Left lobe of liver (tissue), 2 donors: ENCODE measurements at regions not wholly inside any gene's neighbourhood (a gene's known extent, or its start where the extent isn't known, plus 50 kb on each side); places are given as distances from the start of the nearest gene placed in this dataset.
"Not testable (repeated sequence)": the region's sequence is repeated elsewhere in the genome, so short reads cannot be mapped to it uniquely, and the experiment has no call there.

Source experiments
- ATAC-seq: fragments of 200-7000 bp; cut with Tn5 transposase; one replicate; pipeline ENCODE4 v1.9.1; 2020; ENCODE audit warnings: mild to moderate bottlenecking, moderate library complexity
- DNase-seq: peaks from one replicate; pipeline ENCODE4 v3.0.0-alpha.2; 2020; ENCODE audit warnings: low spot score
- donor health status: DM: no; HTN: no; CAD: no; lungs with moderate emphysema.
- donor health status: DM: no; HTN: yes; CAD: no.

- peak; percentile 99 for ATAC-seq
Observed at GRCh38 chr9:33623658-33624586, 99.9 kb downstream of the ANKRD18B start.

DNA sequence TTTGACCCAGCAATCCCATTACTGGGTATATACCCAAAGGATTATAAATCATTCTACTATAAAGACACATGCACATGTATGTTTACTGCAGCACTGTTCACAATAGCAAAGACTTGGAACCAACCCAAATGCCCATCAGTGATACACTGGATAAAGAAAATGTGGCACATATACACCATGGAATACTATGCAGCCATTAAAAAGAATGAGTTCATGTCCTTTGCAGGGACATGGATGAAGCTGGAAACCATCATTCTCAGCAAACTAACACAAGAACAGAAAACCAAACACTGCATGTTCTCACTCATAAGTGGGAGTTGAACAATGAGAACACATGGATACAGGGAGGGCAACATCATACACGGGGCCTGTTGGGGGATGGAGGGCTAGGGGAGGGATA is 104.3 kb downstream of the ANKRD18B start:
- DNase-seq, ATAC-seq: not testable (repeated sequence)

More at GRCh38 chr9:33623658-33624586, 99.9 kb downstream of the ANKRD18B start:
- DNase-seq = peak; percentile 60

DNA sequence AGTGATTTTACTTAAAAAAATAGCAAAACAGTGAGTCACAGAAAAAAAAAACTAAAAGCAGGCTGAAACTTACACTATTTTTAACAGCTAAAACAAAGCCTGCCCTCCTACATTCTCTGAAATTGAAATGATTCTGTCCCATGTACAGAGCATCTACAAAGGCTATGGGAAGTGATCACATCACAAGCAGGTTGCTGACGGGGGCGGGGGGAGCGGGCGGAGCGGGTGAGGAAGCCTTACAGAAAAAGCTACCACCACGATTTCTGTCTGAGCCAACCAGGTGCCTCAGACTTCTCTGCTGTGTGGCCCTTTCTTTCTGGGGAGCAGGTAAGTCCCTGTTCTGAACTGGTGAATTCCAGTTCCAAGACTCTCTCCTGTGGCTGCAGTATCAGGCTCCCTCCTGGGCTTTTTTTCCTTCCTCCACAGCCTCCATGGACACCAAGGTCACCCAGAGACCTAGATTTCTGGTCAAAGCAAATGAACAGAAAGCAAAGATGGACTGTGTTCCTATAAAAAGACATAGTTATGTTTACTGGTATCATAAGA is 104.9 kb downstream of the ANKRD18B start:
- DNase-seq (no peak), ATAC-seq (no peak)

GRCh38 chr9:33633636-33634035 is 109.6 kb downstream of the ANKRD18B start:
- ATAC-seq = no peak
- no peak for DNase-seq

DNA sequence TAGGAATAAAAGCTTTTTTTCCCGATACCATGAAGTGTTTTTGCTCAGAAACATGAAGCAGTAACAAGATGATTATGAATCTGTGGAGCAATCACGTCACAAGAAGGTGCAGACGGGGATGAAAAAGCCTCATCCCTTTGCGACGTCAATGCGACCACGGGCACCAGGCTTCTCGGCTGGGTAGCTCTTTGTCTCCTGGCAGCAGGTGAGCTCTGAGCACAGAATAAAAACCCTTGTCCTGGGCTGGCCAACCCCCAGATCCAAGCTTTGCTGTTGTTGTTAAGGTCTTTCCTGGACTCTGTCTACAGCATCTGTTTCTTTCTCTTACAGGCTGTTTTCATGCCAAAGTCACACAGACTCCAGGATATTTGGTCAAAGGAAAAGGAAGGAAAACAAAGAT is 113.8 kb downstream of the ANKRD18B start:
- DNase-seq (no peak), ATAC-seq (no peak)

DNA sequence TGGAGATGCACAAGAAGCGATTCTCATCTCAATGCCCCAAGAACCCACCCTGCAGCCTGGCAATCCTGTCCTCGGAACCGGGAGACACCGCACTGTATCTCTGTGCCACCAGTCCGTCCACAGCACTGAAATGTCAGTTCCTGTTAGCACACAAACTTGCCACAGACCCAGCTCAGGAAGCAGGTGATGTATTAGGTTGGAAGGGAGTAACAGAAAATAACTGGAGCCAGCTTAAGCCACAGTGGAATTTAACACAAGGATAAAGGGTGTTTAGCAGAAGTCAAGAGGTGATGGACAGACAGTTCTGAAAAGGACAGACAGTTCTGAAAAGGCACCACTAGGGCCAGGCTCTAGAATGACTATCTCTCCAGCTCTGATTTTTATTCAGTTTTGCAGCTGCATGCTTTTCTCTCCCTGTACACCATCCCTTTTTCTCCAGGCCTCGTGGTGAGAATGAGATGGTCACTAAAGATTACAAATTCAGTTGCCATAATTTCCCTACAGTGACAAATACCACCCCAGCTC is 114.4 kb downstream of the ANKRD18B start:
- ATAC-seq (no peak), DNase-seq (no peak)

DNA sequence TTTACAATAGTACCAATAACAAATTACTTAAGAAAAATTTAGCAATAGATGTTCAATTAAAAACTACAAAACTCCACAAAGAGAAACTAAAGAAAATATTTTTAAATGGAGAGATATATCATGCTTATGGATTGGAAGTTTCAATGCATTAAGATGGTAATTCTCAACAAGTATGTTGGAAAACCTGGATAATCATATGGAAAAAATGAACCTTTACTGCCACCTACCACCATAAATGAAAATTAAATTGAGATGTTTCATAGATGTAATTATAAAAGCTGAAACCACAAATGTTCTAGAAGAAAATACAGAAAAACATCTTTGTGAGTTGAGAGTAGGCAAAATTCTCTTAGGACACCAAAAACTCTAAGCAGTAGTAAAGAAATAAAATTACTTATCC is 121.7 kb downstream of the ANKRD18B start:
- DNase-seq = no peak
- ATAC-seq = no peak

DNA sequence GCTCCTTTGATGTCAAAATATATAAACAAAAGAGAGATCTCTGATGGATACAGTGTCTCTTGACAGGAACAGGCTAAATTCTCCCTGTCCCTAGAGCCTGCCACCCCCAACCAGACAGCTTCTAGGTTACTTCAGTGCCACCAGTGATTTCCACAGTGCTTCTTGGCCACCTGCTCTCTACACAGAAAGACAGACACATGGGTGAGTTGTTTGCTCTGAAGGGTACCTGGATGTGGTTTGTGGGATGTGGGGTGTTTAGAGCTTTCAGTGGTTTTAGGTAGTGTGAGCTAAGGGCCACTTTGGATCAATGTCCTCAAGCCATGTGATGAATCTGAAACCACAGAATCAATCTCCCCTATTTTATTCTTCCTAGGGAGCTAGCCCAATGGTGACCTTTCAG is 125.4 kb downstream of the ANKRD18B start:
- ATAC-seq (no peak), DNase-seq (no peak)

DNA sequence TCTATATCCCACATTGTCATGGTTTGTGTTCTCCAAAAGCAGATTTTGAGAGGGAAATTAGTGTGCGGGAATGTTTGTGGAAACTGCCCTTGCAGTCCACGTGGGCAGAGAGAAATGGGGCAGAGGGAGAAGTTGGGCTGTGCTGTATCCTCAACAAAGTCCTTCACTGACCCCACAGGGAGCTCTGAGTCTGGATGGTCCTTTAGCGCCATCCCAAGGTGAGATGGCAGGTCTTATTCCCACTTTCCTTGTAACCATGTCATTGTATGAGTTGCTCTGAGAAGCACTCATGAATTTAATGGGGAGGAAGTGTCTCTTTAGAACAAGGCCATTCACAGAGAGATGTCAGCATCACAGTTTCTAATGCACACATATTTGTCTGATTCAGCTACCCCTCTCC is 127.1 kb downstream of the ANKRD18B start:
- ATAC-seq (no peak), DNase-seq (no peak)

- DNase-seq (no peak), ATAC-seq (no peak)
Observed at GRCh38 chr9:33659921-33660320, 135.4 kb upstream of the PRSS3 start.

- ATAC-seq (no peak), DNase-seq (no peak)
Observed at GRCh38 chr9:33660772-33661171, 134.6 kb upstream of the PRSS3 start.

GRCh38 chr9:33661176-33661575 is 134.2 kb upstream of the PRSS3 start:
- no peak for DNase-seq
- ATAC-seq = no peak

GRCh38 chr9:33662871-33663270 is 132.5 kb upstream of the PRSS3 start:
- DNase-seq (no peak), ATAC-seq (no peak)

DNA sequence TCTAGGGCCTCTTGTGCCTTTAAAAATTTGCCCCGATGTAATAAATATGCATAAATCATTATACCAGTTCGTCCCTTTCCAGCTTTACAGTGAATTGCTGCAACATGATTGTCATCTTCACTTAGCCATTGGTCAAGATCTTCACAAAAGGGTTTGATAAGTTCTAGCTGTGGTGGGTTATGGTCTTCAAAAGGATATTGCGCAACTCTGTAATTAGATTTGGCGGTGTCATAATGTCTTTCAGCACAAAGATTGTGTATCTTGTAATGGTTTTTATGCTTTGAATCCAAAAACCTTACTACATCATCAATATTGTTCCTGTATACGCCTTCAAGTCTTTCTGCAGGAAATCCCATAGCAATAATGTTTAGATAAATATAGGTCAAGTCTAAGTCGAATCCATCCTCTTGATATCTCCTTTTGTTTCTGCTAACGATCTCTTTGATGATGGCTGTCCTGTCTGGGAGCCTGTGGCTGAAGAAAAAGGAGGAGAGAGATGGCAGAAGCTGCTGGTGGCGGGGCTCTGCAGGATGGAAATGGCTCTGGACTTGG is 119.1 kb upstream of the PRSS3 start:
- DNase-seq, ATAC-seq: not testable (repeated sequence)

DNA sequence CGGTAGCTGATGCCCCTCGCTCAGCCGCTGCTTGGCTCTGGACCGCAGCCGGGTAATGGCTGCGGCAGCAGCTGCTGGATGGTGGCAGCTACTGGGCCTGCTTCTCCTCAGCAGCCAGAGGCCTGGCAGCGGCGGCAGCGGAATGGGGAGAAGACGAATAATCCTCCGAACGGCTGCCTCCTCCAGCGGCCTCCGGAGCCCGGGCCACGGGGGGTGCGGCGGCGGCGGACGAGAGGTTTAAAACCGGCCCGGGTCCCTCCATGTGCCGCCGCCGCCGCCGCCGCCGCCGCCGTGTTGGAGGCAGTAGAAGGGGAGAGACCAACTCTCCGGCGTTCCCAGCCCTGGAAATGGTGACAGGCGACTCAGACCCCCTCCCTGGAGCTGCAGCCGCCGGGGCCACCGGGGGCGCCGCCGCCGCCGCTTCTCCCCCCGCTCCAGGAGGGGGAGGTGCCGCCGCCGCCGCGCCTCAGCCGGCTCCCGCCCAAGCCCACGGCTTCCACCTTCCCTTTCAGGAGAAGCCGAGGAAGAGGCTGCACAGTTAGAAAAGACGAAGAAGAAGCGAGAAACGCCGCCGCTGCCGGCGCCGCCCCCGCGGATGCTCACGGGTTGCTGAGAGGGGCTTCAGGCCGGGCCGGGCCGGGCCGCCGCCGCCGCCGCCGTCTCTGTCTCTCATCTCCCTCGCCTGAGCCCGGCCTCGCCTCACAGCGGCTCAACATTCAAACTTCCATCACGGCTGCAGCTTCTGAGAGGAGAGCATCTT is 118.4 kb upstream of the PRSS3 start:
- ATAC-seq (peak; percentile 84), DNase-seq (no peak)

DNA sequence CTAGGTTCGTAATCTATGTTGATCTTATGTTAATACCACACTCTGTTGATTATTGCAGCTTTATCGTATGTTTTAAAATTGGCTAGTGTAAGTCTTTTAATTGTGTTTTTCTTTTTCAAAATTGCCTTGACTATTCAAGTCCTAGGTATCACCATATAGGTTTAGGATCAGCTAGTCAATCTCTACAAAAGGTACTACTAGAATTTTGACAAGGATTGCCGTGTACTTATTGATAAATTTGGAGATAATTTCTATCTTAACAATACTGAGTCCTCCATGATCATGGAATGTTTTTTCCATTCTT is 117.9 kb upstream of the PRSS3 start:
- ATAC-seq (no peak), DNase-seq (no peak)

DNA sequence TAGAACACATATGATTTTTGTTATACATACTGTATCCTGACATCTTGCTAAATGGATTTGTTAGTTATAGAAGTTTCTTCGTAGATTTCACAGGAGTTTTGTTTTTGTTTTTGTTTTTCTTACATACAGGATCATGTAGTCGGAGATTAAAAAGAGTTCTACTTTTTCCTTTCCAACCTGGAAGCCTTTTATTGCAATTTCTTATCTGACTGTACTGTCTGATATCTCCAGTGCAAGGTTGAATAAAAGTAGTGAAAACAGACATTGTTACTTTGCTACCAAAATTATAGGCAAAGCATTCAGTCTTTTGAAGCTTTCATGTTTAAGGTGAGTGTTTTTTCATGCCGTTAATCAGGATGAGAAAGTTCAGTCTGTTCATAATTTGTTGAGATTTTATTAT is 117.4 kb upstream of the PRSS3 start:
- DNase-seq (no peak), ATAC-seq (no peak)

DNA sequence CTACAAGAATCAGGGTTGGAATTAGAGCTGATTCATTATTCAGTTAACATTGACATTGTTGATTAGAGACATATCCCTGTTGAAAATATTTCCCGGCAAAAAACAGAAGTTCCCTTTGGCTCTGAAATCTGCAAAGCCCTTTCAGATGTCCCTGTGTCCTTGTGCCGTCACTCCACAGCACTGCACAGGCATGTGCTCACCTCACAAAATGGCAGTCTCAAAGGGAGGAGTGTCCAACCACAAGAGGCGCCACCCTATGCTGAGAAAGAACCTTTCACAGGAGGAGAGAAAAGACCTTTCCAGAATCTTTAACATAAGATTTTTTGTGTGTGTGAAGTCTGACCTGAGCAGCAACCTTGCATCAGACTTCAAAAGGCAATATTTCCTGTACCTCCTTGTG is 112.8 kb upstream of the PRSS3 start:
- ATAC-seq = no peak
- no peak for DNase-seq

DNA sequence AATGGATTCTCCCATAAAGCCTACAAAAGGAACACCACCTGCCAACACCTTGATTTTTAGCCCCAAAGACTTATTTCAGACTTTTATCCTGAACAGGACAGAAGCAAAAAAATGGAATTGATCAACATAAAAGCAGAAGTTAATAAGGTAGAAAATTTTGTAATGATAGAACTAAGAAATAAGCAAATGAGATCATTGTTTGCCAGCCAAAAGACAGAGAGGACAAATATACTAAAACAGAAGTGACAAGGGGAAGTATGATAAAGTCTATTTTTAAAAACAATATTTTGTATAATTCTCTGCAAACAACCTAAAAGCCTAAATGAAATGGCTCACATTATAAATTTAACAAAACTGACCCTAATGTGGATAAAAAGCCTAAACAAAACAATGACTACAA is 110.5 kb upstream of the PRSS3 start:
- ATAC-seq = no peak
- DNase-seq = no peak

DNA sequence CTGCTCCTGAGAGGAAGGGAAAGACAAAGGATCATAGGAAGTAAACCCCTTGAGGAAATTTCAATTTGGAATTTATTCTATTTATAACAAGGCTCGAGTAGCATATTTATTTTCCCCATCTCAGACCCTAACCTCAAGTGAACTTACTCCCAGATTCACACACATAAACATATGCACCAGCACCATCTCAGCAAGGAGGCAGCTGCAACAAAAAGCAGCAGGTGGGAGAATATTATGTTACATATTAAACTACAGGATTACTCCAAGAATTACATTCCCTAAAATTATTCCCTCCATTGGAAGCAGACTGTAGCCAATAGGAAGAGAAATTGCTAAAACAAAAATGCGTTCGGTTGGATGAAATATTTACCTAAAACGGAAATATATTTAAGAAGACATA is 108.4 kb upstream of the PRSS3 start:
- no peak for ATAC-seq
- DNase-seq = no peak

DNA sequence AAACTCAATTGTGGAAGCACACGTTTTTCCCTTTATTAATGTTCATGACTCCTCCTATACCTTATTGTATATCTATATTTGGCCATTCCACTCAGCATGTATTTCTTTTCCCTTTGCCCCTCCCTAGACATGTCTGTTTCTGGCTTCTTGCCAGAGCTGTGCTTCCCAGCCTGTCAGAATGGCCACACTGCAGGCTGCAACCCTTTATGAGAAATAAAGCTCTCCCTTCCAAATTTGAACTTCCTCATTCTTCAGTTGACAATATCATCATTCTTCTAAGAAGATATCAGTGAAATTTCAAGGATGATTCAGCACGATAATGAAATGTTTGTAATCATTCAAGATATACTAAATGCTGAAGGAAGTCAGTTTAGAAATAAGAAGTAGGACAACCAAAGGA is 107.6 kb upstream of the PRSS3 start:
- DNase-seq (no peak), ATAC-seq (no peak)
